Osteoblast (primary cell): ENCODE measurements at regions not wholly inside any gene's neighbourhood (a gene's known extent, or its start where the extent isn't known, plus 50 kb on each side); places are given as distances from the start of the nearest gene placed in this dataset.

Experiments used
- DNase-seq: peaks from one replicate; pipeline ENCODE4 v3.0.0; 2011; ENCODE audit warnings: low spot score, mixed read lengths; ENCODE audit not compliant: insufficient read length; ENCODE audit errors: missing footprints
- H2AFZ ChIP-seq: 2 replicates; pipeline ENCODE4 v1.6.0; 2011; ENCODE audit warnings: mild to moderate bottlenecking, low read length
- H3K27ac ChIP-seq: 2 replicates; pipeline ENCODE4 v1.5.1; 2011; ENCODE audit warnings: mild to moderate bottlenecking, low read depth, low read length, moderate library complexity
- H3K27me3 ChIP-seq: 2 replicates; pipeline ENCODE4 v1.6.0; 2012; ENCODE audit warnings: mild to moderate bottlenecking, control low read depth, inconsistent platforms, low read length, moderate library complexity; ENCODE audit not compliant: insufficient read depth
- H3K36me3 ChIP-seq: 2 replicates; pipeline ENCODE4 v1.5.1; 2011; ENCODE audit warnings: mild to moderate bottlenecking, low read length, control low read depth, moderate library complexity; ENCODE audit not compliant: insufficient read depth
- H3K4me1 ChIP-seq: 2 replicates; pipeline ENCODE4 v1.5.1; 2011; ENCODE audit warnings: mild to moderate bottlenecking, low read length, control low read depth, moderate library complexity; ENCODE audit not compliant: insufficient read depth
- H3K4me2 ChIP-seq: 2 replicates; pipeline ENCODE4 v1.6.0; 2011; ENCODE audit warnings: mild to moderate bottlenecking, low read length; ENCODE audit not compliant: insufficient read depth
- H3K4me3 ChIP-seq: fragments of 200-600 bp; sonication (generic); 3 replicates; pipeline ENCODE4 v1.5.1; 2012; ENCODE audit warnings: mild to moderate bottlenecking, low read length, inconsistent platforms; ENCODE audit not compliant: insufficient read depth
- H3K79me2 ChIP-seq: 2 replicates; pipeline ENCODE4 v1.6.0; 2012; ENCODE audit warnings: mild to moderate bottlenecking, low read length, control low read depth, inconsistent platforms; ENCODE audit not compliant: insufficient read depth
- H3K9me3 ChIP-seq: 2 replicates; pipeline ENCODE4 v1.5.1; 2011; ENCODE audit warnings: low read depth, low read length, control low read depth
- H4K20me1 ChIP-seq: 2 replicates; pipeline ENCODE4 v1.6.0; 2012; ENCODE audit warnings: mild to moderate bottlenecking, low read length, control low read depth; ENCODE audit not compliant: insufficient read depth
- TF ChIP-seq, protein P1 (sequence below): IDR thresholded peaks from 2 replicates; pipeline ENCODE4 v1.5.1; 2011; ENCODE audit warnings: mild to moderate bottlenecking, low read depth, low read length, moderate library complexity; ENCODE audit errors: extremely low read depth

- no peaks in the 10 kb centered on the region for H3K36me3 ChIP-seq
- H3K27ac ChIP-seq, result no peak overlapping the region
- no peaks in the 10 kb centered on the region for H3K79me2 ChIP-seq
- H3K27me3 ChIP-seq, result no peaks in the 10 kb centered on the region
- H3K4me1 ChIP-seq, result no peaks in the 10 kb centered on the region
- no peak overlapping the region for H2AFZ ChIP-seq
- peaks cover 7% of the 10 kb centered on the region for H3K9me3 ChIP-seq
- no peak overlapping the region for H3K4me2 ChIP-seq
- no peak overlapping the region for H3K4me3 ChIP-seq
- H4K20me1 ChIP-seq, result no peaks in the 10 kb centered on the region
- DNase-seq, result no peak
- TF ChIP-seq, protein P1, sequence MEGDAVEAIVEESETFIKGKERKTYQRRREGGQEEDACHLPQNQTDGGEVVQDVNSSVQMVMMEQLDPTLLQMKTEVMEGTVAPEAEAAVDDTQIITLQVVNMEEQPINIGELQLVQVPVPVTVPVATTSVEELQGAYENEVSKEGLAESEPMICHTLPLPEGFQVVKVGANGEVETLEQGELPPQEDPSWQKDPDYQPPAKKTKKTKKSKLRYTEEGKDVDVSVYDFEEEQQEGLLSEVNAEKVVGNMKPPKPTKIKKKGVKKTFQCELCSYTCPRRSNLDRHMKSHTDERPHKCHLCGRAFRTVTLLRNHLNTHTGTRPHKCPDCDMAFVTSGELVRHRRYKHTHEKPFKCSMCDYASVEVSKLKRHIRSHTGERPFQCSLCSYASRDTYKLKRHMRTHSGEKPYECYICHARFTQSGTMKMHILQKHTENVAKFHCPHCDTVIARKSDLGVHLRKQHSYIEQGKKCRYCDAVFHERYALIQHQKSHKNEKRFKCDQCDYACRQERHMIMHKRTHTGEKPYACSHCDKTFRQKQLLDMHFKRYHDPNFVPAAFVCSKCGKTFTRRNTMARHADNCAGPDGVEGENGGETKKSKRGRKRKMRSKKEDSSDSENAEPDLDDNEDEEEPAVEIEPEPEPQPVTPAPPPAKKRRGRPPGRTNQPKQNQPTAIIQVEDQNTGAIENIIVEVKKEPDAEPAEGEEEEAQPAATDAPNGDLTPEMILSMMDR, result no peak
These were observed 51.8 kb upstream of the ZSWIM5 start for GRCh38 chr1:45258059-45258650.

DNA sequence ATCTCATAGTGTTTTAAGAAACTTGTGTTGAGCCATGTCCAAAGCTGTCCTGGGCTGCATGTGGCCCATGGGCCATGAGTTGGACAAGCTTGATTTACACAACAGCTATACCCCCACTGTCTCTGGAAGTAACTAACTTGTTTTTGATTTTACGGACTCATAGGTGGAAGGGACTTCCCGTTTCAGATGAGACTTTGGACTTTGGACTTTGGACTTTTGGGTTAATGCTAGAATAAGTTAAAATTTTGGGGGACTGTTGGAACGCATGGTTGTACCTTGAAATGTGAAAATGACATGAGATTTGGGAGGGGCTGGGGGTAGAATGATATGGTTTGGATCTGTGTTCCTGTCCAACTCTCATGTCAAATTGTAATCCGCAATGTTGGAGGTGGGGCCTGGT, 52.6 kb upstream of the ZSWIM5 start:
- no peak overlapping the region for H3K4me2 ChIP-seq
- H3K36me3 ChIP-seq, result no peaks in the 10 kb centered on the region
- H3K27ac ChIP-seq, result no peak overlapping the region
- no peaks in the 10 kb centered on the region for H4K20me1 ChIP-seq
- H3K9me3 ChIP-seq, result peaks cover 7% of the 10 kb centered on the region
- DNase-seq, result no peak
- H3K4me3 ChIP-seq, result no peak overlapping the region
- no peaks in the 10 kb centered on the region for H3K79me2 ChIP-seq
- no peak overlapping the region for H2AFZ ChIP-seq
- no peaks in the 10 kb centered on the region for H3K27me3 ChIP-seq
- TF ChIP-seq, protein P1, result no peak
- H3K4me1 ChIP-seq, result no peaks in the 10 kb centered on the region

- no peaks in the 10 kb centered on the region for H3K79me2 ChIP-seq
- peaks cover under 1% of the 10 kb centered on the region for H3K4me1 ChIP-seq
These were observed 53.8 kb upstream of the ZSWIM5 start for GRCh38 chr1:45260244-45260643.

DNA sequence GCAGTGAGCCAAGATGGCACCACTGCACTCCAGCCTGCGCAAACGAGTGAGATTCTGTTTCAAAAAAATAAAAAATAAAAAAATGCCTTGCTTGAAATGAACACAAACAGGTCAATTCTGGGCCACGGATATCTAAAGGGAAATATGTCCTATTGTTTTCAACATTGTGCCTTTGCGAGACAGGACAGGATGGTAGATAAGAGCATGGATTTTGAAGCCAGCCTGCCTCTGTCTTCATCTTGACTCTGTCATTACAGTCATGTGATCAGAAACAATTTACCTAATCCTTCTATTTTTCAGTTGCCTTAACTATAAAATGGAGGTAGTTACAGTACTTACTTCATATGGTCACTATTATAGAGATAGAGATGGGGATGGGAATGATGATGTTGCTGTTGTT, 56.7 kb upstream of the ZSWIM5 start:
- Histone ChIP-seq H3K4me3 (no peak overlapping the region), H3K36me3 (no peaks in the 10 kb centered on the region), H3K4me1 (peaks cover 25% of the 10 kb centered on the region), H3K4me2 (no peak overlapping the region), H3K79me2 (no peaks in the 10 kb centered on the region), H4K20me1 (no peaks in the 10 kb centered on the region), H3K27me3 (no peaks in the 10 kb centered on the region), H3K9me3 (peaks cover 2% of the 10 kb centered on the region), H2AFZ (no peak overlapping the region), H3K27ac (no peak overlapping the region)
- TF ChIP-seq, protein P1, result no peak
- DNase-seq, result no peak

More at GRCh38 chr1:45260244-45260643, 53.8 kb upstream of the ZSWIM5 start:
- no peak overlapping the region for H2AFZ ChIP-seq
- peaks cover 7% of the 10 kb centered on the region for H3K9me3 ChIP-seq
- no peaks in the 10 kb centered on the region for H3K36me3 ChIP-seq
- H3K27ac ChIP-seq, result no peak overlapping the region
- no peak for DNase-seq
- H3K27me3 ChIP-seq, result no peaks in the 10 kb centered on the region
- no peak overlapping the region for H3K4me3 ChIP-seq
- H3K4me2 ChIP-seq, result no peak overlapping the region
- no peaks in the 10 kb centered on the region for H4K20me1 ChIP-seq
- TF ChIP-seq, protein P1, result no peak
